Caco-2 (cell line): ENCODE measurements at regions not wholly inside any gene's neighbourhood (a gene's known extent, or its start where the extent isn't known, plus 50 kb on each side); places are given as distances from the start of the nearest gene placed in this dataset.

Experiments
- BruUV-seq: library from RNA; stranded (reverse); fragments of 400-500 nt; replicated peaks from 2 replicates; lab custom pipeline; 2021; lab: Mats Ljungman, UMichigan
- CTCF ChIA-PET: fragments of 300-600 bp; sonication (Branson Sonifier 250); formaldehyde crosslinking; loops from one replicate; lab custom pipeline; 2022; ENCODE audit warnings: antibody characterized with exemption; lab: Charles Lee
- POLR2A ChIA-PET: fragments of 300-600 bp; sonication (Branson Sonifier 250); formaldehyde crosslinking; loops from one replicate; lab custom pipeline; 2022; ENCODE audit warnings: antibody characterized with exemption; lab: Charles Lee
- DNase-seq, 2 experiments: peaks; one replicate each; pipeline versions ENCODE4 v3.0.0 to v3.0.0-alpha.2; 2020 to 2022
- H3K27me3 ChIP-seq: replicated peaks from 2 replicates; pipeline ENCODE4 v1.6.0; 2011; ENCODE audit warnings: low read length; ENCODE audit not compliant: control insufficient read depth, insufficient read depth
- H3K36me3 ChIP-seq: 2 replicates; pipeline ENCODE4 v1.5.1; 2011; ENCODE audit warnings: low read length; ENCODE audit not compliant: control insufficient read depth, insufficient read depth
- H3K4me1 ChIP-seq: fragments of 250-450 bp; sonication (Bioruptor Pico); 2 replicates; pipeline ENCODE4 v1.5.1; 2020; ENCODE audit warnings: mild to moderate bottlenecking
- H3K4me3 ChIP-seq: 2 replicates; pipeline ENCODE4 v1.5.1; 2011; ENCODE audit warnings: low read depth, mild to moderate bottlenecking, control low read depth, low read length
- H3K9me3 ChIP-seq: fragments of 250-450 bp; sonication (Bioruptor Pico); 2 replicates; pipeline ENCODE4 v1.5.1; 2020; ENCODE audit warnings: mild to moderate bottlenecking, moderate library complexity
- H3K27ac Mint-ChIP-seq: one replicate; pipeline ENCODE4 v1.8.0; 2022; ENCODE audit warnings: mixed read lengths; ENCODE audit not compliant: unreplicated experiment
- H3K27me3 Mint-ChIP-seq: one replicate; pipeline ENCODE4 v1.8.0; 2022; ENCODE audit warnings: mixed read lengths; ENCODE audit not compliant: insufficient read depth, unreplicated experiment
- H3K36me3 Mint-ChIP-seq: one replicate; pipeline ENCODE4 v1.8.0; 2022; ENCODE audit warnings: mild to moderate bottlenecking, mixed read lengths; ENCODE audit not compliant: insufficient read depth, unreplicated experiment
- H3K4me1 Mint-ChIP-seq: one replicate; pipeline ENCODE4 v1.8.0; 2022; ENCODE audit warnings: low read depth, mixed read lengths; ENCODE audit not compliant: unreplicated experiment
- H3K4me3 Mint-ChIP-seq: one replicate; pipeline ENCODE4 v1.8.0; 2022; ENCODE audit warnings: mild to moderate bottlenecking, moderate library complexity, mixed read lengths; ENCODE audit not compliant: unreplicated experiment
- H3K9me3 Mint-ChIP-seq: one replicate; pipeline ENCODE4 v1.8.0; 2022; ENCODE audit warnings: mixed read lengths; ENCODE audit not compliant: unreplicated experiment
- intact Hi-C: fragments of 100-400 bp; cut with micrococcal nuclease; formaldehyde crosslinking; loops from one replicate; pipeline ENCODE4 v1.10.0; 2022; ENCODE audit not compliant: unreplicated experiment
- TF ChIP-seq, protein P1 (sequence below), 2 experiments: fragments of 200-600 bp in 1 of 2; IDR thresholded peaks; 1 replicate in 1 of 2; 2 replicates in 1 of 2; pipeline versions ENCODE4 v1.5.1 to v1.8.0; 2011 to 2022; ENCODE audit warnings: antibody characterized with exemption in 1 of 2, control low read depth in 1 of 2, inconsistent platforms in 1 of 2, low read depth in 1 of 2, low read length in 1 of 2, mild to moderate bottlenecking in 1 of 2, moderate library complexity in 1 of 2; ENCODE audit not compliant: insufficient read depth in 1 of 2, severe bottlenecking in 1 of 2, unreplicated experiment in 1 of 2

DNA sequence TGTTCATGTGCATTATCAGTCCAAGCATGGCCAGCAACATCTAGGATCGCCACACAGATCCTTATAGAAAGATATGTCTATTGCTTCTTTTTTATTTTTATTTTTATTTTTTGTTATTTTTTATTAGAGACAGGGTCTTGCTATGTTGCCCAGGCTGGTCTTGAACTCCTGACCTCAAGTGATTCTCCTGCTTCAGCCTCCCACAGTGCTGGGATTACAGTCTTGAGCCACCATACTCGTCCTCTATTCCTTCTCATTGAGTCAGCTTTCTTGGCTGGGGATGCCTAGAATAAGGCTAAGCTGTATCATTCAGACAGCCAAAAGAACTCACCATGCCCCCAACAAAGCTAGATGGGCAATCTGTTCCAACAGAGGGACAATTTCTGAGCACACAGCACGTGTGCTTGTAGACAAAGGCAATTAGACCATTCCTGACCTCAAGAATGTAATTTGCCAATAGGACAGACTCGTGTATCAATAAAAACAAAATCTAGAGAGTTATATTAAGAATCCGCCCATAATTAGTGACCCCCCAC, 264.0 kb upstream of the NEBL start:
- DNase-seq, result no peak
- Histone ChIP-seq H3K4me3 (no peak overlapping the region), H3K4me1 (peaks cover 60% of the 10 kb centered on the region), H3K36me3 (no peaks in the 10 kb centered on the region), H3K9me3 (peaks cover 10% of the 10 kb centered on the region; the same call in 1 of the 2 replicates), H3K27me3 (no peaks in the 10 kb centered on the region)
- TF ChIP-seq, protein P1, sequence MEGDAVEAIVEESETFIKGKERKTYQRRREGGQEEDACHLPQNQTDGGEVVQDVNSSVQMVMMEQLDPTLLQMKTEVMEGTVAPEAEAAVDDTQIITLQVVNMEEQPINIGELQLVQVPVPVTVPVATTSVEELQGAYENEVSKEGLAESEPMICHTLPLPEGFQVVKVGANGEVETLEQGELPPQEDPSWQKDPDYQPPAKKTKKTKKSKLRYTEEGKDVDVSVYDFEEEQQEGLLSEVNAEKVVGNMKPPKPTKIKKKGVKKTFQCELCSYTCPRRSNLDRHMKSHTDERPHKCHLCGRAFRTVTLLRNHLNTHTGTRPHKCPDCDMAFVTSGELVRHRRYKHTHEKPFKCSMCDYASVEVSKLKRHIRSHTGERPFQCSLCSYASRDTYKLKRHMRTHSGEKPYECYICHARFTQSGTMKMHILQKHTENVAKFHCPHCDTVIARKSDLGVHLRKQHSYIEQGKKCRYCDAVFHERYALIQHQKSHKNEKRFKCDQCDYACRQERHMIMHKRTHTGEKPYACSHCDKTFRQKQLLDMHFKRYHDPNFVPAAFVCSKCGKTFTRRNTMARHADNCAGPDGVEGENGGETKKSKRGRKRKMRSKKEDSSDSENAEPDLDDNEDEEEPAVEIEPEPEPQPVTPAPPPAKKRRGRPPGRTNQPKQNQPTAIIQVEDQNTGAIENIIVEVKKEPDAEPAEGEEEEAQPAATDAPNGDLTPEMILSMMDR (IDR thresholded peaks at IDR 0.05; ENCODE audit: insufficient read depth in 1 of 2, low read depth in 1 of 2, low read length in 1 of 2, severe bottlenecking in 1 of 2, unreplicated experiment in 1 of 2), result no peak
- peaks cover 57% of the 10 kb centered on the region for H3K4me1 Mint-ChIP-seq
- ChIA-PET POLR2A (interaction anchor here (1.0 kb wide), 2 partner anchors 11 to 63 kb away, joined by 4 to 7 read pairs; no protein-coding TSS in a partner anchor), CTCF (no interaction called here)
- H3K4me3 Mint-ChIP-seq, result no peak overlapping the region
- H3K9me3 Mint-ChIP-seq, result peaks cover 33% of the 10 kb centered on the region
- intact Hi-C loops, result loop anchor here (1.0 kb wide), 2 partner anchors 13 to 64 kb away; no protein-coding TSS in a partner anchor
- H3K27me3 Mint-ChIP-seq, result no peaks in the 10 kb centered on the region
- H3K36me3 Mint-ChIP-seq, result peaks cover 33% of the 10 kb centered on the region
- H3K27ac Mint-ChIP-seq, result peak overlapping the region; percentile 66
- no TSS peak for BruUV-seq

DNA sequence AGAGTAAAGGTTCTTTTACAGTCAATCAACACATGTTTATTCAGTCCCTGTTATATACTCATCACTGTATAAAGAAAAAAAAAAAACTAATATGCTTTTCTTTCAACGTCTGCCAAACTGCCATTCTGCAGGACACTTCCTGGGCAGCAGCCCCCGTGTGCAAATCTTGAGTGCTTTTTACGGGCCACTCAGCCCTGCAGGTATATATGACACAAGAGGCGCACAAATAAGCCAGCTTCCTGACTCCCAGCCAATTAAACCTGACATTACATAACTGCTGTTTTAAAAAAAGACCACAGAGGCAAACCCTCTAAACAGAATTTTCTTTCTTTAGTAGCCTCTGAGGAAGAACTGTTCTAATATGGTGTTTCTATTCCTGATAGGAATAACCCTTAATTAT, 263.0 kb upstream of the NEBL start:
- no TSS peak for BruUV-seq
- intact Hi-C loops, result no loop called here
- DNase-seq, result no peak
- peak overlapping the region; percentile 16 for H3K27ac Mint-ChIP-seq
- Histone ChIP-seq H3K4me3 (no peak overlapping the region), H3K9me3 (peaks cover 10% of the 10 kb centered on the region; the same call in 1 of the 2 replicates), H3K27me3 (no peaks in the 10 kb centered on the region), H3K4me1 (peaks cover 57% of the 10 kb centered on the region), H3K36me3 (no peaks in the 10 kb centered on the region)
- CTCF ChIA-PET, result no interaction called here
- H3K4me3 Mint-ChIP-seq, result no peak overlapping the region
- H3K27me3 Mint-ChIP-seq, result no peaks in the 10 kb centered on the region
- TF ChIP-seq, protein P1 (IDR thresholded peaks at IDR 0.05; ENCODE audit: insufficient read depth in 1 of 2, low read depth in 1 of 2, low read length in 1 of 2, severe bottlenecking in 1 of 2, unreplicated experiment in 1 of 2), result no peak
- peaks cover 33% of the 10 kb centered on the region for H3K9me3 Mint-ChIP-seq
- POLR2A ChIA-PET, result no interaction called here
- H3K4me1 Mint-ChIP-seq, result peaks cover 57% of the 10 kb centered on the region
- peaks cover 33% of the 10 kb centered on the region for H3K36me3 Mint-ChIP-seq

DNA sequence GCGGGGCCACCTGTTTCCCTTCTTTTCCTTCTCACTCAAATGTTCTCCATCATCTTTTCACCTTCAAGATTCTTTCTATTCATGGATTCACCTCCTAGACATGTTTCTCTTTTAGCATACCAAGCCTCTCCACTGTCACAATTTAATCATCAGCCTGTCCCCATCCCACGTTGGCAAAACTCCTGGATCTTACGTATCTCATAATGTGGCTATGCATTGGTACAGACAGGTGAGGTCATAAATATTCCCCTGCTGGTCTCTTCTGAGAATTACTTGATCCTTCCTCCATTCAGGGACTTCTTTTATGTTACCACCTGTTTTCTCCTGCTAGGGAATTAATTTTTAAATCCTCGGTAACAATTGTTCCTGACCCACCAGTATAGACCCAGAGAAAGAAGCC, 262.6 kb upstream of the NEBL start:
- BruUV-seq, result no TSS peak
- Histone ChIP-seq H3K4me3 (no peak overlapping the region), H3K36me3 (no peaks in the 10 kb centered on the region), H3K27me3 (no peaks in the 10 kb centered on the region), H3K4me1 (peaks cover 54% of the 10 kb centered on the region), H3K9me3 (peaks cover 10% of the 10 kb centered on the region; the same call in 1 of the 2 replicates)
- no peak overlapping the region for H3K4me3 Mint-ChIP-seq
- peaks cover 53% of the 10 kb centered on the region for H3K4me1 Mint-ChIP-seq
- DNase-seq, result no peak
- H3K36me3 Mint-ChIP-seq, result peaks cover 33% of the 10 kb centered on the region
- ChIA-PET CTCF (no interaction called here), POLR2A (no interaction called here)
- no peaks in the 10 kb centered on the region for H3K27me3 Mint-ChIP-seq
- TF ChIP-seq, protein P1 (IDR thresholded peaks at IDR 0.05; ENCODE audit: insufficient read depth in 1 of 2, low read depth in 1 of 2, low read length in 1 of 2, severe bottlenecking in 1 of 2, unreplicated experiment in 1 of 2), result no peak
- H3K27ac Mint-ChIP-seq, result no peak overlapping the region
- peaks cover 33% of the 10 kb centered on the region for H3K9me3 Mint-ChIP-seq
- intact Hi-C loops, result no loop called here
